GM12878 (cell line): ENCODE measurements at regions not wholly inside any gene's neighbourhood (a gene's known extent, or its start where the extent isn't known, plus 50 kb on each side); places are given as distances from the start of the nearest gene placed in this dataset.

Source experiments
- ATAC-seq: fragments of 200-7000 bp; cut with Tn5 transposase; 3 replicates; pipeline ENCODE4 v1.9.1; 2020; ENCODE audit warnings: mild to moderate bottlenecking, moderate library complexity
- BruUV-seq: library from RNA; stranded (reverse); fragments of 400-500 nt; replicated peaks from 2 replicates; lab custom pipeline; 2021; lab: Mats Ljungman, UMichigan
- CTCF ChIA-PET: fragments of 300-600 bp; sonication (Branson Sonifier 250); formaldehyde crosslinking; extraction: SDS; loops from one replicate; lab custom pipeline; 2021; ENCODE audit warnings: inconsistent platforms; lab: Yijun Ruan, JAX
- POLR2A ChIA-PET: fragments of 350-600 bp; formaldehyde crosslinking; extraction: SDS; loops from one replicate; lab custom pipeline; 2021; ENCODE audit warnings: inconsistent platforms; lab: Charles Lee
- RAD21 ChIA-PET: fragments of 300-600 bp; sonication (Branson Sonifier 250); formaldehyde crosslinking; loops from one replicate; lab custom pipeline; 2023; ENCODE audit warnings: antibody characterized with exemption; ENCODE audit not compliant: unreplicated experiment; lab: Charles Lee
- SMC1A ChIA-PET: fragments of 300-600 bp; sonication (Branson Sonifier 250); formaldehyde crosslinking; loops from one replicate; lab custom pipeline; 2023; ENCODE audit not compliant: unreplicated experiment, uncharacterized antibody; lab: Charles Lee
- DNase-seq: peaks from one replicate; pipeline ENCODE4 v3.0.0-alpha.2; 2011; ENCODE audit warnings: low read depth, low spot score
- FAIRE-seq: peaks from 3 replicates; lab custom pipeline; 2011; peaks lifted over from hg19 to GRCh38; lab: Jason Lieb, UNC
- H2AFZ ChIP-seq: 2 replicates; pipeline ENCODE4 v1.6.0; 2011; ENCODE audit warnings: low read depth, low read length, control low read depth; ENCODE audit not compliant: control insufficient read depth
- H3K27ac ChIP-seq: 2 replicates; pipeline ENCODE4 v1.5.1; 2011; ENCODE audit warnings: control low read depth; ENCODE audit not compliant: control insufficient read depth, insufficient read depth
- H3K27me3 ChIP-seq, 2 experiments: replicated peaks in 1 of 2; 2 replicates each; pipeline versions ENCODE4 v1.6.0 to v1.6.1; 2011; ENCODE audit warnings: low read length in 1 of 2; ENCODE audit not compliant: control insufficient read depth in 2 of 2, insufficient read depth in 2 of 2
- H3K36me3 ChIP-seq, 2 experiments: 2 replicates each; pipeline ENCODE4 v1.5.1; 2011; ENCODE audit warnings: low read length in 1 of 2; ENCODE audit not compliant: control insufficient read depth in 2 of 2, insufficient read depth in 2 of 2
- H3K4me1 ChIP-seq: 2 replicates; pipeline ENCODE4 v1.6.1; 2011; ENCODE audit warnings: mild to moderate bottlenecking, low read length, moderate library complexity, mixed read lengths; ENCODE audit not compliant: control insufficient read depth, insufficient read depth
- H3K4me2 ChIP-seq: 2 replicates; pipeline ENCODE4 v1.6.0; 2011; ENCODE audit warnings: control low read depth; ENCODE audit not compliant: control insufficient read depth, insufficient read depth
- H3K4me3 ChIP-seq: fragments of 200-600 bp; sonication (generic); 2 replicates; pipeline ENCODE4 v1.5.1; 2016
- H3K79me2 ChIP-seq: 2 replicates; pipeline ENCODE4 v1.6.0; 2011; ENCODE audit warnings: low read length; ENCODE audit not compliant: control insufficient read depth, insufficient read depth
- H3K9ac ChIP-seq: 2 replicates; pipeline ENCODE4 v1.8.0; 2011; ENCODE audit warnings: low read length, control low read depth, mixed read lengths; ENCODE audit not compliant: control insufficient read depth, insufficient read depth
- H3K9me3 ChIP-seq: replicated peaks from 3 replicates; pipeline ENCODE4 v1.5.1; 2011; ENCODE audit warnings: mild to moderate bottlenecking, low read length; ENCODE audit not compliant: control insufficient read depth, insufficient read depth
- H4K20me1 ChIP-seq: 2 replicates; pipeline ENCODE4 v1.6.0; 2011; ENCODE audit not compliant: control insufficient read depth, insufficient read depth
- BHLHE40 ChIP-seq, 2 experiments: fragments of 450-650 bp in 1 of 2; IDR thresholded peaks; 2 replicates each; pipeline ENCODE4 v1.6.1; 2011 to 2017; ENCODE audit warnings: low read depth in 2 of 2, borderline replicate concordance in 1 of 2, improper control_type of control experiment in 1 of 2, low read length in 1 of 2, mild to moderate bottlenecking in 1 of 2
- DPF2 ChIP-seq: fragments of 450-650 bp; IDR thresholded peaks from 2 replicates; pipeline ENCODE4 v1.6.1; 2017; ENCODE audit warnings: mild to moderate bottlenecking
- ESRRA ChIP-seq: IDR thresholded peaks from 2 replicates; pipeline ENCODE4 v1.6.1; 2012; ENCODE audit warnings: mild to moderate bottlenecking, low read length, improper control_type of control experiment
- GABPA ChIP-seq: IDR thresholded peaks from 2 replicates; pipeline ENCODE4 v1.6.1; 2014; ENCODE audit warnings: antibody characterized with exemption, low read depth, mild to moderate bottlenecking, inconsistent platforms
- KDM1A ChIP-seq: fragments of 200-600 bp; sonication (generic); IDR thresholded peaks from 2 replicates; pipeline ENCODE4 v1.6.1; 2016; ENCODE audit warnings: borderline replicate concordance
- NFXL1 ChIP-seq: fragments of 450-650 bp; IDR thresholded peaks from 2 replicates; pipeline ENCODE4 v1.6.1; 2017; ENCODE audit warnings: antibody characterized with exemption, mild to moderate bottlenecking, borderline replicate concordance
- NFYB ChIP-seq: IDR thresholded peaks from 2 replicates; pipeline ENCODE4 v1.6.1; 2011; ENCODE audit warnings: low read depth, mild to moderate bottlenecking, low read length, improper control_type of control experiment, moderate library complexity; ENCODE audit not compliant: insufficient read depth
- RAD21 ChIP-seq: IDR thresholded peaks from 2 replicates; pipeline ENCODE4 v1.6.1; 2011; ENCODE audit warnings: mild to moderate bottlenecking, low read depth, low read length, moderate library complexity; ENCODE audit not compliant: insufficient read depth
- RELA ChIP-seq: fragments of 450-650 bp; IDR thresholded peaks from 2 replicates; pipeline ENCODE4 v1.8.0; 2014; ENCODE audit warnings: borderline replicate concordance; ENCODE audit not compliant: partially characterized antibody
- SIX5 ChIP-seq: IDR thresholded peaks from 2 replicates; pipeline ENCODE4 v1.6.1; 2011; ENCODE audit warnings: mild to moderate bottlenecking, low read depth, low read length, moderate library complexity; ENCODE audit not compliant: severe bottlenecking
- SUZ12 ChIP-seq: fragments of 200-600 bp; sonication (generic); IDR thresholded peaks from one replicate; pipeline ENCODE4 v1.6.1; 2018; ENCODE audit warnings: antibody characterized with exemption, mild to moderate bottlenecking; ENCODE audit not compliant: unreplicated experiment
- TAF1 ChIP-seq: IDR thresholded peaks from 2 replicates; pipeline ENCODE4 v1.6.1; 2011; ENCODE audit warnings: mild to moderate bottlenecking, low read depth, low read length, borderline replicate concordance
- TCF12 ChIP-seq: IDR thresholded peaks from 2 replicates; pipeline ENCODE4 v1.6.1; 2011; ENCODE audit warnings: low read depth, mild to moderate bottlenecking, low read length
- TCF3 ChIP-seq: IDR thresholded peaks from 2 replicates; pipeline ENCODE4 v1.6.1; 2012; ENCODE audit warnings: low read depth, mild to moderate bottlenecking, low read length, borderline replicate concordance; ENCODE audit not compliant: insufficient read depth
- WGBS: methylation state at CpG from one replicate; pipeline ENCODE4 v1.1.6; 2016; ENCODE audit warnings: low lambda C conversion rate; ENCODE audit not compliant: insufficient replicate concordance, insufficient coverage; ENCODE audit errors: missing lambda C conversion rate; 5-methylcytosine and 5-hydroxymethylcytosine counted together
- in situ Hi-C: fragments of 300-500 bp; cut with MboI; formaldehyde crosslinking; loops from 9 replicates; pipeline ENCODE4 v1.14.3; 2018; ENCODE audit warnings: mixed read lengths
- intact Hi-C: fragments of 100-400 bp; cut with micrococcal nuclease; formaldehyde crosslinking; loops from one replicate; pipeline ENCODE4 v1.14.2; 2022; ENCODE audit not compliant: unreplicated experiment
- TF ChIP-seq, protein P1 (sequence below): IDR thresholded peaks from 2 replicates; pipeline ENCODE4 v1.6.1; 2012; ENCODE audit warnings: mild to moderate bottlenecking, low read depth, low read length
- TF ChIP-seq, protein P2 (sequence below): fragments of 450-650 bp; conservative IDR thresholded peaks from 2 replicates; pipeline ENCODE4 v1.6.1; 2017; ENCODE audit warnings: mild to moderate bottlenecking, moderate library complexity

- POLR2A ChIA-PET: no interaction called here
- H3K4me1 ChIP-seq: peaks cover 4% of the 10 kb centered on the region; the same call in 1 of the 2 replicates
- H3K36me3 ChIP-seq: no peaks in the 10 kb centered on the region
- intact Hi-C loops (loop anchor here (1.0 to 5.0 kb wide), 2 partner anchors 98 to 169 kb away; partner anchors contain the start of gene GRPR), in situ Hi-C loops (no loop called here)
- no peaks in the 10 kb centered on the region for H3K79me2 ChIP-seq
- RAD21 ChIA-PET: interaction anchor here (0.7 to 1.6 kb wide), 6 partner anchors 84 to 175 kb away, joined by 3 to 5 read pairs (median 4); partner anchors contain the start of genes AP1S2 and GRPR
- BruUV-seq: no TSS peak
- H3K9me3 ChIP-seq: no peaks in the 10 kb centered on the region; the same call in 2 of the 3 replicates
- H4K20me1 ChIP-seq: no peaks in the 10 kb centered on the region
- H3K4me2 ChIP-seq: peak overlapping the region; percentile 67
- ATAC-seq: peak; percentile 96
- SMC1A ChIA-PET: interaction anchor here (0.8 to 3.3 kb wide), 13 partner anchors 9 to 188 kb away, joined by 3 to 25 read pairs (median 3); partner anchors contain the start of gene GRPR
- peak; percentile 77 for DNase-seq
- no peak overlapping the region for H3K9ac ChIP-seq
- H3K27me3 ChIP-seq: 0 out of 4 replicates have a peak, but pooled peaks cover 0 to 2% of the 10 kb centered on the region in 2 experiments
- H3K27ac ChIP-seq: peak overlapping the region; percentile 24; the same call in 1 of the 2 replicates
- peak; percentile 97 for FAIRE-seq
- 8% methylated on average over 9 of the region's 9 CpGs for WGBS
- H2AFZ ChIP-seq: no peak overlapping the region
- H3K4me3 ChIP-seq: no peak overlapping the region
- CTCF ChIA-PET: interaction anchor here (0.7 to 2.0 kb wide), 5 partner anchors 9 to 114 kb away, joined by 3 to 7 read pairs (median 4); no protein-coding TSS in a partner anchor
- TF ChIP-seq KDM1A: no peak
- TF ChIP-seq, protein P1, sequence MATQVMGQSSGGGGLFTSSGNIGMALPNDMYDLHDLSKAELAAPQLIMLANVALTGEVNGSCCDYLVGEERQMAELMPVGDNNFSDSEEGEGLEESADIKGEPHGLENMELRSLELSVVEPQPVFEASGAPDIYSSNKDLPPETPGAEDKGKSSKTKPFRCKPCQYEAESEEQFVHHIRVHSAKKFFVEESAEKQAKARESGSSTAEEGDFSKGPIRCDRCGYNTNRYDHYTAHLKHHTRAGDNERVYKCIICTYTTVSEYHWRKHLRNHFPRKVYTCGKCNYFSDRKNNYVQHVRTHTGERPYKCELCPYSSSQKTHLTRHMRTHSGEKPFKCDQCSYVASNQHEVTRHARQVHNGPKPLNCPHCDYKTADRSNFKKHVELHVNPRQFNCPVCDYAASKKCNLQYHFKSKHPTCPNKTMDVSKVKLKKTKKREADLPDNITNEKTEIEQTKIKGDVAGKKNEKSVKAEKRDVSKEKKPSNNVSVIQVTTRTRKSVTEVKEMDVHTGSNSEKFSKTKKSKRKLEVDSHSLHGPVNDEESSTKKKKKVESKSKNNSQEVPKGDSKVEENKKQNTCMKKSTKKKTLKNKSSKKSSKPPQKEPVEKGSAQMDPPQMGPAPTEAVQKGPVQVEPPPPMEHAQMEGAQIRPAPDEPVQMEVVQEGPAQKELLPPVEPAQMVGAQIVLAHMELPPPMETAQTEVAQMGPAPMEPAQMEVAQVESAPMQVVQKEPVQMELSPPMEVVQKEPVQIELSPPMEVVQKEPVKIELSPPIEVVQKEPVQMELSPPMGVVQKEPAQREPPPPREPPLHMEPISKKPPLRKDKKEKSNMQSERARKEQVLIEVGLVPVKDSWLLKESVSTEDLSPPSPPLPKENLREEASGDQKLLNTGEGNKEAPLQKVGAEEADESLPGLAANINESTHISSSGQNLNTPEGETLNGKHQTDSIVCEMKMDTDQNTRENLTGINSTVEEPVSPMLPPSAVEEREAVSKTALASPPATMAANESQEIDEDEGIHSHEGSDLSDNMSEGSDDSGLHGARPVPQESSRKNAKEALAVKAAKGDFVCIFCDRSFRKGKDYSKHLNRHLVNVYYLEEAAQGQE: no peak
- no peak for TF ChIP-seq NFXL1
- TF ChIP-seq RAD21: no peak
- no peak for TF ChIP-seq SUZ12
- TF ChIP-seq TCF3: no peak
- peak; percentile 94 for TF ChIP-seq DPF2
- no peak for TF ChIP-seq NFYB
- 0 out of 2 replicates have a peak, but pooled peaks have one; percentile 25 for TF ChIP-seq GABPA
- no peak for TF ChIP-seq ESRRA
- 0 out of 2 replicates have a peak, but pooled peaks have one; percentile 27 for TF ChIP-seq TCF12
- TF ChIP-seq, protein P2, sequence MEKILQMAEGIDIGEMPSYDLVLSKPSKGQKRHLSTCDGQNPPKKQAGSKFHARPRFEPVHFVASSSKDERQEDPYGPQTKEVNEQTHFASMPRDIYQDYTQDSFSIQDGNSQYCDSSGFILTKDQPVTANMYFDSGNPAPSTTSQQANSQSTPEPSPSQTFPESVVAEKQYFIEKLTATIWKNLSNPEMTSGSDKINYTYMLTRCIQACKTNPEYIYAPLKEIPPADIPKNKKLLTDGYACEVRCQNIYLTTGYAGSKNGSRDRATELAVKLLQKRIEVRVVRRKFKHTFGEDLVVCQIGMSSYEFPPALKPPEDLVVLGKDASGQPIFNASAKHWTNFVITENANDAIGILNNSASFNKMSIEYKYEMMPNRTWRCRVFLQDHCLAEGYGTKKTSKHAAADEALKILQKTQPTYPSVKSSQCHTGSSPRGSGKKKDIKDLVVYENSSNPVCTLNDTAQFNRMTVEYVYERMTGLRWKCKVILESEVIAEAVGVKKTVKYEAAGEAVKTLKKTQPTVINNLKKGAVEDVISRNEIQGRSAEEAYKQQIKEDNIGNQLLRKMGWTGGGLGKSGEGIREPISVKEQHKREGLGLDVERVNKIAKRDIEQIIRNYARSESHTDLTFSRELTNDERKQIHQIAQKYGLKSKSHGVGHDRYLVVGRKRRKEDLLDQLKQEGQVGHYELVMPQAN: no peak
- no peak for TF ChIP-seq RELA
- no peak for TF ChIP-seq SIX5
- TF ChIP-seq BHLHE40 (IDR thresholded peaks at IDR 0.05; ENCODE audit: borderline replicate concordance in 1 of 2, low read depth in 2 of 2, low read length in 1 of 2): peak; percentile 85 to 87
- TF ChIP-seq TAF1: no peak
Observed at GRCh38 chrX:16023790-16024734, 99.3 kb upstream of the GRPR start.
